PC-9 (cell line): ENCODE measurements at regions not wholly inside any gene's neighbourhood (a gene's known extent, or its start where the extent isn't known, plus 50 kb on each side); places are given as distances from the start of the nearest gene placed in this dataset.

Experiments used
- CTCF ChIP-seq: fragments of 200-600 bp; sonication (generic); conservative IDR thresholded peaks from 2 replicates; pipeline ENCODE4 v1.6.1; 2017; ENCODE audit warnings: mixed run types, antibody characterized with exemption, mild to moderate bottlenecking, moderate library complexity
- EZH2 ChIP-seq: fragments of 200-600 bp; sonication (generic); IDR thresholded peaks from 2 replicates; pipeline ENCODE4 v1.8.0; 2017; ENCODE audit warnings: antibody characterized with exemption, low read depth

DNA sequence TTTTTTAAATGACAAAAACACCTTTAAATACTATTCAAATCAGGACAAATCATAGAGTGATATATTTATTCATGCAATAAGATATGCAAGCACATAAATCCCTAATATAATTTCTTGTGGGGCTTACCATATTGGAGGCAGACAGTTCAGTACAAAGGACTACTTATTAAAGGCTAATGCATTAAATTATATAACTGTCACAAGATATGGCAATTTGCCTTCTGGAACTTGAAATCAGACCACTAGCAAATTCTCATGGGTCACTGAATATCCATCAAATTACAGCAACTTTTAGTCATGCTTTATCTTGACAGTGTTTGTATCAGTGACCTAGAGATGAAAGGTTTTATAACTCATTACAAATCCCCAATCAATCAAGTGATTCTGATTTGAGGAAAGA, 54.1 kb upstream of the NCAM2 start:
- TF ChIP-seq CTCF (no peak), EZH2 (no peak)
